H9 (cell line): ENCODE measurements at regions not wholly inside any gene's neighbourhood (a gene's known extent, or its start where the extent isn't known, plus 50 kb on each side); places are given as distances from the start of the nearest gene placed in this dataset.

Experiments used
- DNase-seq: peaks from one replicate; pipeline ENCODE4 v3.0.0-alpha.2; 2017
- H2AFZ ChIP-seq: one replicate; pipeline ENCODE4 v1.6.1; 2013; ENCODE audit warnings: mild to moderate bottlenecking, low read length, control low read depth, moderate library complexity
- H2AK5ac ChIP-seq: 2 replicates; pipeline ENCODE4 v1.6.1; 2013; ENCODE audit warnings: low read length, control low read depth, mixed read lengths; ENCODE audit not compliant: insufficient read length
- H2BK120ac ChIP-seq: one replicate; pipeline ENCODE4 v1.6.1; 2013; ENCODE audit warnings: low read depth, mild to moderate bottlenecking, low read length, control low read depth, inconsistent platforms; ENCODE audit not compliant: poor library complexity, severe bottlenecking
- H2BK12ac ChIP-seq: 2 replicates; pipeline ENCODE4 v1.6.1; 2013; ENCODE audit warnings: low read length, control low read depth, mixed read lengths, low read depth; ENCODE audit not compliant: insufficient read length
- H2BK15ac ChIP-seq: 2 replicates; pipeline ENCODE4 v1.6.1; 2013; ENCODE audit warnings: low read depth, low read length, control low read depth
- H2BK20ac ChIP-seq: one replicate; pipeline ENCODE4 v1.6.1; 2013; ENCODE audit warnings: low read depth, mild to moderate bottlenecking, low read length, control low read depth, inconsistent platforms; ENCODE audit not compliant: poor library complexity, severe bottlenecking
- H2BK5ac ChIP-seq: 2 replicates; pipeline ENCODE4 v1.6.1; 2013; ENCODE audit warnings: low read length, control low read depth, mixed read lengths; ENCODE audit not compliant: insufficient read length
- H3K14ac ChIP-seq: 2 replicates; pipeline ENCODE4 v1.6.1; 2013; ENCODE audit warnings: low read length, control low read depth; ENCODE audit not compliant: insufficient read depth
- H3K18ac ChIP-seq: 2 replicates; pipeline ENCODE4 v1.6.1; 2013; ENCODE audit warnings: low read depth, mild to moderate bottlenecking, mixed read lengths, low read length, control low read depth; ENCODE audit not compliant: insufficient read length
- H3K23ac ChIP-seq: 2 replicates; pipeline ENCODE4 v1.6.1; 2013; ENCODE audit warnings: low read length, control low read depth, mixed read lengths, low read depth; ENCODE audit not compliant: insufficient read length
- H3K23me2 ChIP-seq: 2 replicates; pipeline ENCODE4 v1.6.1; 2013; ENCODE audit warnings: low read depth, mild to moderate bottlenecking, mixed read lengths, low read length, control low read depth; ENCODE audit not compliant: insufficient read length, poor library complexity, severe bottlenecking
- H3K27ac ChIP-seq: 2 replicates; pipeline ENCODE4 v1.5.1; 2013; ENCODE audit warnings: low read length, control low read depth, mixed read lengths, low read depth; ENCODE audit not compliant: insufficient read length
- H3K27me3 ChIP-seq: 2 replicates; pipeline ENCODE4 v1.6.1; 2013; ENCODE audit warnings: low read length, control low read depth, inconsistent platforms; ENCODE audit not compliant: insufficient read depth
- H3K4ac ChIP-seq: 2 replicates; pipeline ENCODE4 v1.6.1; 2013; ENCODE audit warnings: low read depth, mild to moderate bottlenecking, control low read depth, inconsistent platforms, low read length, moderate library complexity
- H3K4me1 ChIP-seq: 2 replicates; pipeline ENCODE4 v1.6.1; 2013; ENCODE audit warnings: low read length, control low read depth, inconsistent platforms; ENCODE audit not compliant: insufficient read depth
- H3K4me2 ChIP-seq: 2 replicates; pipeline ENCODE4 v1.6.1; 2013; ENCODE audit warnings: low read length, control low read depth, mixed read lengths; ENCODE audit not compliant: insufficient read length, insufficient read depth
- H3K56ac ChIP-seq: 2 replicates; pipeline ENCODE4 v1.6.1; 2013; ENCODE audit warnings: low read depth, mild to moderate bottlenecking, mixed read lengths, low read length, control low read depth; ENCODE audit not compliant: insufficient read length
- H3K79me1 ChIP-seq: 2 replicates; pipeline ENCODE4 v1.6.1; 2013; ENCODE audit warnings: low read depth, mild to moderate bottlenecking, moderate library complexity, low read length, control low read depth, inconsistent platforms; ENCODE audit not compliant: insufficient read depth, poor library complexity, severe bottlenecking
- H3K79me2 ChIP-seq: 2 replicates; pipeline ENCODE4 v1.6.1; 2013; ENCODE audit warnings: low read length, control low read depth, inconsistent platforms; ENCODE audit not compliant: insufficient read depth
- H3K9ac ChIP-seq: 2 replicates; pipeline ENCODE4 v1.6.1; 2013; ENCODE audit warnings: low read length, control low read depth, mixed read lengths; ENCODE audit not compliant: insufficient read length; ENCODE audit errors: extremely low read depth
- H3K9me3 ChIP-seq: one replicate; pipeline ENCODE4 v1.6.1; 2013; ENCODE audit warnings: low read depth, low read length, inconsistent platforms; ENCODE audit not compliant: control insufficient read depth
- H3T11ph ChIP-seq: one replicate; pipeline ENCODE4 v1.6.1; 2013; ENCODE audit warnings: mild to moderate bottlenecking, low read length, control low read depth, inconsistent platforms
- H4K20me1 ChIP-seq: one replicate; pipeline ENCODE4 v1.6.1; 2013; ENCODE audit not compliant: control insufficient read depth, insufficient read length, insufficient read depth
- H4K5ac ChIP-seq: 2 replicates; pipeline ENCODE4 v1.6.1; 2013; ENCODE audit warnings: low read depth, mild to moderate bottlenecking, mixed read lengths, low read length, control low read depth; ENCODE audit not compliant: insufficient read length
- H4K8ac ChIP-seq: replicated peaks from 2 replicates; pipeline ENCODE4 v1.6.1; 2013; ENCODE audit warnings: low read length, control low read depth, mixed read lengths, low read depth; ENCODE audit not compliant: insufficient read length
- H4K91ac ChIP-seq: 2 replicates; pipeline ENCODE4 v1.6.1; 2013; ENCODE audit warnings: low read depth, mild to moderate bottlenecking, moderate library complexity, mixed read lengths, low read length, control low read depth; ENCODE audit not compliant: insufficient read length
- H3K27ac Mint-ChIP-seq, 3 experiments: 2 replicates in 2 of 3; 3 replicates in 1 of 3; pipeline ENCODE4 v1.8.0; 2020 to 2021; ENCODE audit warnings: mixed read lengths in 3 of 3, mild to moderate bottlenecking in 1 of 3, moderate library complexity in 1 of 3
- H3K27me3 Mint-ChIP-seq: 2 replicates; pipeline ENCODE4 v1.8.0; 2021; ENCODE audit warnings: low read depth, mild to moderate bottlenecking, moderate library complexity, mixed read lengths
- H3K36me3 Mint-ChIP-seq, 3 experiments: 2 replicates in 2 of 3; 3 replicates in 1 of 3; pipeline ENCODE4 v1.8.0; 2020 to 2021; ENCODE audit warnings: low read depth in 3 of 3, mixed read lengths in 3 of 3; ENCODE audit not compliant: insufficient read depth in 1 of 3
- H3K4me1 Mint-ChIP-seq, 2 experiments: 2 replicates each; pipeline ENCODE4 v1.8.0; 2020; ENCODE audit warnings: mixed read lengths in 2 of 2
- H3K4me3 Mint-ChIP-seq, 2 experiments: 2 replicates in 1 of 2; 3 replicates in 1 of 2; pipeline ENCODE4 v1.8.0; 2020 to 2021; ENCODE audit warnings: mild to moderate bottlenecking in 2 of 2, mixed read lengths in 2 of 2, moderate library complexity in 1 of 2
- H3K9me3 Mint-ChIP-seq, 2 experiments: 2 replicates in 1 of 2; 3 replicates in 1 of 2; pipeline ENCODE4 v1.8.0; 2020; ENCODE audit warnings: mild to moderate bottlenecking in 2 of 2, mixed read lengths in 2 of 2, moderate library complexity in 1 of 2
- WGBS: extraction: QIAGEN DNeasy Blood & Tissue Kit; methylation state at CpG from one replicate; pipeline ENCODE4 v1.1.7; 2013; ENCODE audit warnings: missing lambda C conversion rate, low lambda C conversion rate, mixed read lengths; ENCODE audit not compliant: insufficient read length; ENCODE audit errors: extremely low coverage; 5-methylcytosine and 5-hydroxymethylcytosine counted together
- TF ChIP-seq, protein P1 (sequence below): fragments of 200-600 bp; sonication (generic); conservative IDR thresholded peaks from 3 replicates; pipeline ENCODE4 v1.8.0; 2021; ENCODE audit warnings: antibody characterized with exemption, mild to moderate bottlenecking

DNA sequence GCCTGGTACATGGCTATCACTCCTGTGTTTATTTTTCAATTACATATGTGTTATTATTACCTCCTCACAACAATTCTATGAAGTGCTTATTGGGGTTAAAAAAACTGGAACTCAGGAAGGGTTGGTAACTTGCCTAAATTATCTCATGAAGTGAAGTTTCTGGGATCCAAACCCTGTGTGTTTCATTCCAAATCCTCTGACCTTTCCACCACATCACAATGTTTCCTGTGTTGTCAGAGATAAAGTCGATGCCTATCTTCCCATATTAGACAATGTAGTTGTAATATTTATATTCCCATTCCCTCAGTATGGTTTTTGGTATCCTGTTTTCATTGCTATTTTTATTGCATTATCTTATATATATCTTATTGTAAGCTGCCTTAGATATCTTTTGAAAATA is 269.1 kb upstream of the CFAP20DC start:
- no peak overlapping the region for H2BK15ac ChIP-seq
- H3T11ph ChIP-seq: no peak overlapping the region
- H3K27ac Mint-ChIP-seq: no peak overlapping the region
- H3K23me2 ChIP-seq: no peaks in the 10 kb centered on the region
- H2BK20ac ChIP-seq: no peak overlapping the region
- H3K4ac ChIP-seq: no peak overlapping the region
- no peaks in the 10 kb centered on the region for H4K20me1 ChIP-seq
- no peak overlapping the region for H3K56ac ChIP-seq
- H3K18ac ChIP-seq: no peak overlapping the region
- H2AK5ac ChIP-seq: no peak overlapping the region
- H4K8ac ChIP-seq: no peak overlapping the region
- no peaks in the 10 kb centered on the region for H3K79me2 ChIP-seq
- no peaks in the 10 kb centered on the region for H3K9me3 ChIP-seq
- 0 out of 4 replicates have a peak, but pooled peaks cover 0 to 3% of the 10 kb centered on the region in 2 experiments for H3K4me1 Mint-ChIP-seq
- H4K5ac ChIP-seq: no peak overlapping the region
- no peaks in the 10 kb centered on the region for H3K27me3 Mint-ChIP-seq
- H3K27ac ChIP-seq: no peak overlapping the region
- TF ChIP-seq, protein P1, sequence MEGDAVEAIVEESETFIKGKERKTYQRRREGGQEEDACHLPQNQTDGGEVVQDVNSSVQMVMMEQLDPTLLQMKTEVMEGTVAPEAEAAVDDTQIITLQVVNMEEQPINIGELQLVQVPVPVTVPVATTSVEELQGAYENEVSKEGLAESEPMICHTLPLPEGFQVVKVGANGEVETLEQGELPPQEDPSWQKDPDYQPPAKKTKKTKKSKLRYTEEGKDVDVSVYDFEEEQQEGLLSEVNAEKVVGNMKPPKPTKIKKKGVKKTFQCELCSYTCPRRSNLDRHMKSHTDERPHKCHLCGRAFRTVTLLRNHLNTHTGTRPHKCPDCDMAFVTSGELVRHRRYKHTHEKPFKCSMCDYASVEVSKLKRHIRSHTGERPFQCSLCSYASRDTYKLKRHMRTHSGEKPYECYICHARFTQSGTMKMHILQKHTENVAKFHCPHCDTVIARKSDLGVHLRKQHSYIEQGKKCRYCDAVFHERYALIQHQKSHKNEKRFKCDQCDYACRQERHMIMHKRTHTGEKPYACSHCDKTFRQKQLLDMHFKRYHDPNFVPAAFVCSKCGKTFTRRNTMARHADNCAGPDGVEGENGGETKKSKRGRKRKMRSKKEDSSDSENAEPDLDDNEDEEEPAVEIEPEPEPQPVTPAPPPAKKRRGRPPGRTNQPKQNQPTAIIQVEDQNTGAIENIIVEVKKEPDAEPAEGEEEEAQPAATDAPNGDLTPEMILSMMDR: no peak
- no peaks in the 10 kb centered on the region for H3K79me1 ChIP-seq
- no peak overlapping the region for H3K23ac ChIP-seq
- no peaks in the 10 kb centered on the region for H3K36me3 Mint-ChIP-seq
- H3K4me1 ChIP-seq: no peaks in the 10 kb centered on the region
- no peaks in the 10 kb centered on the region for H3K27me3 ChIP-seq
- no peak for DNase-seq
- H2BK12ac ChIP-seq: no peak overlapping the region
- no peaks in the 10 kb centered on the region for H3K9me3 Mint-ChIP-seq
- no CpG with 5 or more reads among the region's 1 CpG for WGBS
- H3K9ac ChIP-seq: no peak overlapping the region
- no peak overlapping the region for H3K4me2 ChIP-seq
- H2BK120ac ChIP-seq: no peak overlapping the region
- H4K91ac ChIP-seq: no peak overlapping the region
- no peak overlapping the region for H2BK5ac ChIP-seq
- no peak overlapping the region for H3K4me3 Mint-ChIP-seq
- H2AFZ ChIP-seq: no peak overlapping the region
- H3K14ac ChIP-seq: no peak overlapping the region
